Fibroblast of mammary gland (primary cell): ENCODE measurements at regions not wholly inside any gene's neighbourhood (a gene's known extent, or its start where the extent isn't known, plus 50 kb on each side); places are given as distances from the start of the nearest gene placed in this dataset.
"Not testable (repeated sequence)": the region's sequence is repeated elsewhere in the genome, so short reads cannot be mapped to it uniquely, and the experiment has no call there.

Source experiments
- DNase-seq: peaks from one replicate; pipeline ENCODE4 v3.0.0-alpha.2; 2010; ENCODE audit warnings: low read depth
- H3K4me3 ChIP-seq: 2 replicates; pipeline ENCODE4 v1.5.1; 2011; ENCODE audit warnings: low read depth, mild to moderate bottlenecking, low read length, moderate library complexity; ENCODE audit not compliant: control insufficient read depth
- CTCF ChIP-seq: conservative IDR thresholded peaks from 2 replicates; pipeline ENCODE4 v1.5.1; 2011; ENCODE audit warnings: low read depth, low read length, inconsistent platforms; ENCODE audit not compliant: control insufficient read depth, insufficient read depth

GRCh38 chr6:48977573-48977972 lies 485.5 kb downstream of the MMUT start:
- H3K4me3 ChIP-seq, result no peak overlapping the region
- TF ChIP-seq CTCF, result no peak
- DNase-seq, result peak; percentile 2

- DNase-seq, result peak; percentile 50
- TF ChIP-seq CTCF, result no peak
- H3K4me3 ChIP-seq, result no peak overlapping the region
These were observed 489.6 kb downstream of the MMUT start for GRCh38 chr6:48973491-48973890.

- no peak for TF ChIP-seq CTCF
- DNase-seq, result no peak
- no peak overlapping the region for H3K4me3 ChIP-seq
These were observed 501.2 kb downstream of the MMUT start for GRCh38 chr6:48961781-48962415.

GRCh38 chr6:48959251-48960060 lies 503.6 kb downstream of the MMUT start:
- TF ChIP-seq CTCF, result no peak
- DNase-seq, result no peak
- no peak overlapping the region for H3K4me3 ChIP-seq

GRCh38 chr6:48957781-48958180 lies 505.3 kb downstream of the MMUT start:
- H3K4me3 ChIP-seq, result no peak overlapping the region
- no peak for TF ChIP-seq CTCF
- DNase-seq, result peak; percentile 92

- DNase-seq, result no peak
- no peak overlapping the region for H3K4me3 ChIP-seq
- TF ChIP-seq CTCF, result no peak
These were observed 511.1 kb downstream of the MMUT start for GRCh38 chr6:48951917-48952316.

GRCh38 chr6:48944276-48944675 lies 518.8 kb downstream of the MMUT start:
- H3K4me3 ChIP-seq, DNase-seq: not testable (repeated sequence)
